AG08396 (cell line): ENCODE measurements at regions not wholly inside any gene's neighbourhood (a gene's known extent, or its start where the extent isn't known, plus 50 kb on each side); places are given as distances from the start of the nearest gene placed in this dataset.
"Not testable (repeated sequence)": the region's sequence is repeated elsewhere in the genome, so short reads cannot be mapped to it uniquely, and the experiment has no call there.

Experiments
- DNase-seq: peaks from one replicate; pipeline ENCODE4 v3.0.0; 2012; ENCODE audit warnings: low spot score, mixed read lengths

GRCh38 chr14:106618471-106618951 lies 1092.1 kb downstream of the TMEM121 start:
- DNase-seq: not testable (repeated sequence)

DNA sequence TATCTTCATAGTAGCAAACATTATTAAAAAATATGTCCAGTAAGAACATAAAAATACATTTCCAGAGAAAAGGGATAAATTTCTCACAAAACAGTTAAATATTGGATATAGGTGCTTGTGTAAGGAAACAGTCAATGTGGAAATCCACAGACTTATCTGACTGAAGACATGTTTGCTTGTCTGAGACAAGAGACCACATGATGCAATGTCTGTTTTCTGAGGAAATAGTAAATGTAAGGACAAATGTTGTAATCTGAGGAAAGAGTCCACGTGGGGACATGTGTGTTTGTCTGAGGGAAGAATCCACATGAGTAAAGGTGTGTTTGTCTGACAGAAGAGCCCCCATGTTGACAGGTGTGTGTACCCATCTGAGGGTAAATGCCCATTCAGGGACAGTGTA lies 1093.2 kb downstream of the TMEM121 start:
- no peak for DNase-seq

DNA sequence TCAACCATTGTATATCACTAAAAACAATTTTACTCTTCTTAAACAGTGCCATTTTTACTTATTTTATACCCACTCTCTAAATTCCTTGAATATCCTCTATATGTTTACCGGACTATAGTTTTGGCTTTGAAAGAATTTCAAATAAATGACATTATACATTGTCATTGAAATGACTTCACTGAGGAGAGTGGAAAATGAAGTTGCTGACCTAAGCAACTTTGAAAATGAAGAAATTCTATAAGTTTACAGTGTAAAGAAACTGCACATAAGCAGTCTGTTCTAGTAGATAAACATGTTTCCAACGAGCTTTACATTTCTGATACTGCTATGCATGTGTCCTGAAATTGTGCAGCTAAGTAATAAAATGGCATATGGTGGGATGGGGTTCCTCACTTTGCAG lies 1094.0 kb downstream of the TMEM121 start:
- no peak for DNase-seq

- no peak for DNase-seq
Measured at GRCh38 chr14:106622200-106622745, 1095.9 kb downstream of the TMEM121 start.

GRCh38 chr14:106625186-106625585 lies 1098.8 kb downstream of the TMEM121 start:
- DNase-seq: no peak

- not testable (repeated sequence) for DNase-seq
Measured at GRCh38 chr14:106626469-106626868, 1100.1 kb downstream of the TMEM121 start.

DNA sequence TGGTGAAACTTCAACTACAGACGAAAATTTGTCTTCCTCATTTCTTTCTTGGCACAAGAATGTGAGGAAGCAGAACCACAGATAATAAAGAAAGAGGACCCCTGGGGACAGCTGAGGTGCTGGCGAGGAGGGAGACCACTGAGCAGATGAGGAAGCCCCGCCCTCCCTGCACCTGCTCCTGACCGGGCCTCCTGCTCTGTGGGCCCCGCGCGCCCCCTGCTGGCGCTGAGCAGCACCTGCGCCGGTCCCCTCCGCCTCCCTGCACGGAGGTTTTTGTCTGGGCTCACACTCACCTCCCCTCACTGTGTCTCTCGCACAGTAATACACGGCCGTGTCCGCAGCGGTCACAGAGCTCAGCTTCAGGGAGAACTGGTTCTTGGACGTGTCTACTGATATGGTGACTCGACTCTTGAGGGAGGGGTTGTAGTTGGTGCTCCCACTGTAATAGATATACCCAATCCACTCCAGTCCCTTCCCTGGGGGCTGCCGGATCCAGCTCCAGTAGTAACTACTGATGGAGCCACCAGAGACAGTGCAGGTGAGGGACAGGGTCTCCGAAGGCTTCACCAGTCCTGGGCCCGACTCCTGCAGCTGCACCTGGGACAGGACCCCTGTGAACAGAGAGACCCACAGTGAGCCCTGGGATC lies 1100.7 kb downstream of the TMEM121 start:
- DNase-seq: not testable (repeated sequence)

DNA sequence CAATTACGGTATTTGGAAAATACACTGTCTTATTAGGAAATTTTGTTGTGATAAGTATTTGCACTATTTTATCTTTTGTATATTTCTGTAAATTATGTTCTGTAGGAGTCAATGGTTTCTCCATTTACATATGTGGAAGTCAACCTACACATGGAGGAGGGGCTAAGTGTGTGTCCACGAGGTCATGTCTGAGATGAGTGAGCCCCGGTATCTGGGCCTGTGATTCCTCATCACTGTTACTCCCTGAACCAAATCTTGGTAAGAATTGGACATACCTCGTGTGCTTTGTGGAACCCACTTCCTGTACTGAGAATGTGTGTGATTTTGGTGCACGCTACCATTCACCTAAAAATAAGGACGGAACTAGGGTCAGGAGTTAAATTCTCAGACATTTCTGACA lies 1105.5 kb downstream of the TMEM121 start:
- DNase-seq: no peak

DNA sequence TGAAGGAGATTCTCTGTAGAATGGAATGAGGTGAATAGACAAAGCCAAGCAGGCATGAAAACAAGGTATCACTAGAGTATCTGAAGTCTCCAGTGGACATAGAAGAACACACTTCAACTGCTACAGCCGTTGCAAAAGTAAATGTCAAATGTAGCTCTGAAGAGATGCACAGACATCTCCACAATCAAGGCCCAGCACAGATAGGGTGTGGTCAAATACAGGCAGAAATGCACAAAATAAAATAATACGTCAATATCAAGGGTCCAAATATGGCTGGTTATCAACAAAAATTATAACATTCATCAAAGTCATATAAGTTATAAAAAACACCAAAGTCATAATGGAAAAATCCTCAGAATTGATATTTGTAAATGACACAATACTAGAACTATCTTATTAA lies 1107.3 kb downstream of the TMEM121 start:
- DNase-seq: no peak

DNA sequence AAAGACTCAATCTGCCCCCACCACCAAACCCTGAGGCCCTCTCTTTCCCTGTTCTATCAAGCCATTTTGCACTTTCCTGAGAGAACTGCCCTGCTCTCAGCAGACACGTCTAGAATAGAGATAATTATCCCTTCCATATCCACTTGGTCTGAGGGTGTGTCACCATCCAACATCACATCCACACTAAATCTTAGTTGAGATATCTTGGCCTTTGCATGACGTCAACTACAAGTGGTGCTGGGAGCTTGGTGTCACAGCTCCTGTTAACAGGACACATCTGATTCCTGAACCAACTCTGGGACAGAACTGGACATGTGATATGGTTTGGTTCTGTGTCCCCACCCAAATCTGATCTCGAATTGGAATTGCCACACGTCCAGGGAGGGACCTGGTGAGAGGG lies 1109.2 kb downstream of the TMEM121 start:
- DNase-seq: no peak

DNA sequence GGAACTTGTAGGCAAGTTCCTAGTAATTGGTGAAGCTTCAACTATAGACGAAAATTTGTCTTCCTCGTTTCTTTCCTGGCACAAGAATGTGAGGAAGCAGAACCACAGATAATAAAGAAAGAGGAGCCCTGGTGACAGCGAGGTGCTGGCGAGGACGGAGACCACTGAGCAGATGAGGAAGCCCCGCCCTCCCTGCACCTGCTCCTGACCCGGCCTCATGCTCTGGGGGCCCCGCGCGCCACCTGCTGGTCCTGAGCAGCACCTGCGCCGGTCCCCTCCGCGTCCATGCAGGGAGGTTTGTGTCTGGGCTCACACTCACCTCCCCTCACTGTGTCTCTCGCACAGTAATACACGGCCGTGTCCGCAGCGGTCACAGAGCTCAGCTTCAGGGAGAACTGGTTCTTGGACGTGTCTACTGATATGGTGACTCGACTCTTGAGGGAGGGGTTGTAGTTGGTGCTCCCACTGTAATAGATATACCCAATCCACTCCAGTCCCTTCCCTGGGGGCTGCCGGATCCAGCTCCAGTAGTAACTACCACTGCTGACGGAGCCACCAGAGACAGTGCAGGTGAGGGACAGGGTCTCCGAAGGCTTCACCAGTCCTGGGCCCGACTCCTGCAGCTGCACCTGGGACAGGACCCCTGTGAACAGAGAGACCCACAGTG lies 1112.5 kb downstream of the TMEM121 start:
- not testable (repeated sequence) for DNase-seq

DNA sequence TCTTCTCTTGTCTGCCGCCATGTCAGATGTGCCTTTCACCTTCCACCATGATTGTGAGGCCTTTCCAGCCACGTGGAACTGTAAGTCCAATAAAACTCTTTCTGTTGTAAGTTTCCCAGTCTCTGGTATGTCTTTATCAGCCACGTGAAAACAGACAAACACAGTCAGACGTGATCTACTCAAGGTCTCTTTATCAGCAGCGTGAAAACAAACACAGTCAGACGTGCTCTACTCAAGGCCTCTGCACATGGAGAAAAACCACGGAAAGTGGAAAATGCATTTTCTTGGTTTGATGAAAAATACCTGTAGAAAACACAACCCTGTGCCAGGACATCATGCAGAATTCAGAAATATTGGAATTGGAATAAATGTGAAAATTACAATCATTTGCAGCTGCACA lies 1115.7 kb downstream of the TMEM121 start:
- DNase-seq: no peak

- not testable (repeated sequence) for DNase-seq
Measured at GRCh38 chr14:106642971-106643370, 1116.6 kb downstream of the TMEM121 start.

DNA sequence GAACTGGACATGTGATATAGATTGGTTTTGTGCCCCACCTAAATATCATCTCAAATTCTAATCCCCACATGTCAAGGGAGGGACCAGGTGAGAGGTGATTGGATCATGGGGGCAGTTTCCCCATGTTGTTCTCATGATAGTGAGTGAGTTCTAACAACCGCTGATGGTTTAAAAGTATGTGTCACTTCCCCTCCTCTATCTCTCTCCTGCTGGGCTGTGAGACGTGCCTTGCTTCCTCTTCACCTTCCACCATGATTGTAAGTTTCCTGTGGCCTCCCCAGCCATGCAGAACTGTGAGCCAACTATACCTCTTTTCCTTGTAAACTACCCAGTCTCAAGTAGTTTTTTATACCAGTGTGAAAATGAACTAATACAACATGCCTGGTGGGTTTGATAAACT lies 1122.5 kb downstream of the TMEM121 start:
- DNase-seq: not testable (repeated sequence)

DNA sequence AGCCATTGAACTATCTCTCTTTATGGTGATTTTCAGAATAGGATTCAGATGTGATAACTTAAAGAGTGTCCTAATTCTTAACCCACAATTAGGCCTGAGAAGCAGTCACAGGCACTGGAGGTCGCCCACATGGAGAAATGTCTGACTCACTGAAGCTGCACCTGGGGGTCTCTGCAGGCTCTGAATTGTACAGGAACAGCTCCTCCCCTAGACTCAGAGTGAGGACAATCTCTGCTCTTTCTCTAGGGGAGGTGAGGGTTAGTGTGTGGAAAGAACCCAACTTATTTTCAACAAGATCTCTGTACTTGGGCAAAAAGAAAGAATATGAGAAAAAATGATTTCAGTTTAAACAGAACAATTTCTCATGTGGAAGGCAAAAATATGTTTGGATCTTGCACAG lies 1124.6 kb downstream of the TMEM121 start:
- DNase-seq: no peak

DNA sequence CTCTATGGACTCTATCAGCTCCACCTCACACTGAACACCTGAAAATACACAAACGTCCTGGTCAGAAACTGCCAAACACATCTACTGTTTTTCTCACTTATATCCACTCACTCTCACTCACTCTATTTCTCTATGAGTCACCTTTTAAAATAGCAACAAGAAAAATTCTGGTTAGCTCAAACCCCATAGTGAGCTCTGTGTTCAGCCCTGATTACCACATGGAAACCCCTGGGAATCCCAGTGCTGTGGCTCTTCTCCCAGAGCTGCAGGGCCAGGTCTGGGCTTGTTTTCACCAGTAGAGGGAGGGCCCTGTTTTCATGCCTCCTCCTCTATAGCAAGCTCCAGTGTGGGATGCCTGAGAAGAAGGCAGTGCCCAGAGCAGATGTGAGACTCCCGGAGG lies 1126.1 kb downstream of the TMEM121 start:
- no peak for DNase-seq

GRCh38 chr14:106657460-106657859 lies 1131.1 kb downstream of the TMEM121 start:
- no peak for DNase-seq

DNA sequence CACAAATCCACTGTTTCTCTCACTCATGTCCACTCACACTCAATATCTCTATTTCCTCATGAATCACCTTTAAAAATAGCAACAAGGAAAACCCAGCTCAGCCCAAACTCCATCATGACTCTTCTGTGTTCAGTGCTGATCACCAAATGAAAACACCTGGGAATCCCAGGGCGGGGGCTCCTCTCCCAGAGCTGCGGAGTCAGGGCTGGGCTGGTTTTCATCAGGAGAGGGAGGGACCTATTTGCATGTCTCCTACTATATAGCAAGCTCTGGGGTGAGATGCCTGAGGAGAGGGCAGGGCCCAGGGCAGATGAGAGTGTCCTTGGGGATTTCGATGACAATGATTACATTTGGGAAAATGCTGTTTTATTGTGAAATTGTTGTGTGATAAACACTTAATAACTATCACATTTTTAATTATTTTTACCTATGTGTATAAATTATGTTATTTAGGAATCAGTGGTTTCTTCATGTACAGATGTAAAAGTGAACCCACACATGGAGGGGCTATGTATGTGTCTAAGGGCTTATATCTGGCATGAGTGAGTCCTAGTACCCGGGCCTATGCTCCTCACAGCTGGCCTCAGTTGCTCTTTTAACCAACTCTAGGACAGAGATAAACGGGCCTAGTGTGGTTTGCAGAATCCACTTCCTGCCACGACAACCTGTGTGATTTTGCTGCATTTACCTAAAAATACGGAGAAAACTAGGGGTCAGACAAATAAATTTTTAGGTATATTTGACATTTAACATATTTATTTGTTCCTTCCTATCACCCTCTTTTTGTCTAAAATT lies 1131.9 kb downstream of the TMEM121 start:
- not testable (repeated sequence) for DNase-seq

GRCh38 chr14:106661561-106661960 lies 1135.2 kb downstream of the TMEM121 start:
- not testable (repeated sequence) for DNase-seq

DNA sequence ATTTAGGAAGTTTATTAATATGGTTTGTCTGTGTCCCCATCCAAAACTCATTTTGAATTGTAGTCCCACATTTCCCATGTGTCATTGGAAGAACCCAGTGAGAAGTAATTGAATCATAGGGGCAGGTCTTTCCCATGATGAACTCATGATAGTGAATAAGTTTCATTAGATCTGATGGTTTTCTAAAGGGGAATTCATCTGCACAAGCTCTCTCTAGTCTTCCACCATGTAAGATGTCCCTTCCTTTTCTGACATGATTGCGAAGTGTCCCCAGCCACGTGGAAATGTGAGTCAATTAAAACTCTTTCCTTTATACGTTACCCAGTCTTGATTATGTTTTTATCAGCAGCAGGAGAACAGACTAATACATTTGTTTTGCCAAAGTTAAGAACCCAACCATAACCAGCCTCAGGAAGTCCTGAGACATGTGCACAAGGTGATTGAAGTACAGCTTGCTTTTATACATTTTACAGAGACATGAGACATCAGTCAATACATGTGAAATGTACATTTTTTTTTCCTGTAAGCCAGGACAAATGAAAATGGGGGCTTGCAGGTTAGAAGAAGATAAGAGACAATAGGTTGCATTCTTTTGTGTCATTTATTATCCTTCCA lies 1136.7 kb downstream of the TMEM121 start:
- no peak for DNase-seq

DNA sequence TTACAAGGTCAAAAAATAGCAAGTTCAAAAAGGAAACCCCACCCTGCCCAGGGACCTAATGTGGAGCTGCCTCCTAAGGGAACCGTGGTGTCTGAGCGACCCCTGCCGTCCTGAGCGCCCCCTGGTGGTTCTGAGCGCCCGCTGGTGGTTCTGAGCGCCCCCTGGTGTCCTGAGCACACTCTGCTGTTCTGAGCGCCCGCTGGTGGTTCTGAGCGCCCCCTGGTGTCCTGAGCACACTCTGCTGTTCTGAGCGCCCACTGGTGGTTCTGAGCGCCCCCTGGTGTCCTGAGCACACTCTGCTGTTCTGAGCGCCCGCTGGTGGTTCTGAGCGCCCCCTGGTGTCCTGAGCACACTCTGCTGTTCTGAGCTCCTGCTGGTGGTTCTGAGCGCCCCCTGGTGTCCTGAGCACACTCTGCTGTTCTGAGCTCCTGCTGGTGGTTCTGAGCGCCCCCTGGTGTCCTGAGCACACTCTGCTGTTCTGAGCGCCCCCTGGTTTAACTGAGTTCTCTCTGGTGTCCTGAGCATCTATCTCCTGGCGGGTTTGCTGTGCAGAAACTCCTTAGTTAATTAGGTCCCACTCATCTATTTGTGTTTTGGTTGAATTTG lies 1137.5 kb downstream of the TMEM121 start:
- not testable (repeated sequence) for DNase-seq

GRCh38 chr14:106665814-106666213 lies 1139.4 kb downstream of the TMEM121 start:
- DNase-seq: no peak
